GM23248 (cell line): ENCODE measurements at regions not wholly inside any gene's neighbourhood (a gene's known extent, or its start where the extent isn't known, plus 50 kb on each side); places are given as distances from the start of the nearest gene placed in this dataset.

ENCODE experiments used
- DNase-seq: peaks from one replicate; pipeline ENCODE4 v3.0.0-alpha.2; 2015
- H2AFZ ChIP-seq: fragments of 200-600 bp; sonication (generic); 2 replicates; pipeline ENCODE4 v1.6.1; 2016; ENCODE audit warnings: antibody characterized with exemption
- H3F3A ChIP-seq: fragments of 200-600 bp; sonication (generic); 2 replicates; pipeline ENCODE4 v1.6.1; 2016; ENCODE audit warnings: mild to moderate bottlenecking, antibody characterized with exemption, mixed run types; ENCODE audit not compliant: insufficient read depth
- H3K27ac ChIP-seq: fragments of 200-600 bp; sonication (generic); 2 replicates; pipeline ENCODE4 v1.5.1; 2016; ENCODE audit warnings: mild to moderate bottlenecking
- H3K27me3 ChIP-seq: fragments of 200-600 bp; sonication (generic); replicated peaks from 2 replicates; pipeline ENCODE4 v1.6.1; 2016; ENCODE audit warnings: mild to moderate bottlenecking; ENCODE audit not compliant: insufficient read depth
- H3K36me3 ChIP-seq: fragments of 200-600 bp; sonication (generic); 2 replicates; pipeline ENCODE4 v1.6.1; 2016; ENCODE audit warnings: low read depth, mild to moderate bottlenecking
- H3K4me1 ChIP-seq: fragments of 200-600 bp; sonication (generic); 2 replicates; pipeline ENCODE4 v1.6.1; 2016; ENCODE audit warnings: mild to moderate bottlenecking; ENCODE audit not compliant: insufficient read depth
- H3K4me2 ChIP-seq: fragments of 200-600 bp; sonication (generic); one replicate; pipeline ENCODE4 v1.6.1; 2016; ENCODE audit warnings: mild to moderate bottlenecking; ENCODE audit not compliant: unreplicated experiment
- H3K4me3 ChIP-seq: fragments of 200-600 bp; sonication (generic); 2 replicates; pipeline ENCODE4 v1.5.1; 2016; ENCODE audit warnings: mild to moderate bottlenecking
- H3K79me2 ChIP-seq: fragments of 200-600 bp; sonication (generic); 2 replicates; pipeline ENCODE4 v1.6.1; 2016; ENCODE audit warnings: mild to moderate bottlenecking; ENCODE audit not compliant: insufficient read depth
- H3K9ac ChIP-seq: fragments of 200-600 bp; sonication (generic); 2 replicates; pipeline ENCODE4 v1.6.1; 2016; ENCODE audit warnings: mild to moderate bottlenecking
- H3K9me2 ChIP-seq: fragments of 200-600 bp; sonication (generic); 2 replicates; pipeline ENCODE4 v1.6.1; 2016; ENCODE audit warnings: mixed run types, mild to moderate bottlenecking, moderate library complexity; ENCODE audit not compliant: insufficient read depth
- H3K9me3 ChIP-seq: fragments of 200-600 bp; sonication (generic); one replicate; pipeline ENCODE4 v1.6.1; 2017; ENCODE audit warnings: low read depth
- H4K20me1 ChIP-seq: fragments of 200-600 bp; sonication (generic); 2 replicates; pipeline ENCODE4 v1.6.0; 2016; ENCODE audit not compliant: insufficient read depth
- EZH2 ChIP-seq: fragments of 200-600 bp; sonication (generic); IDR thresholded peaks from 2 replicates; pipeline ENCODE4 v1.6.1; 2018; ENCODE audit warnings: antibody characterized with exemption, mild to moderate bottlenecking; ENCODE audit not compliant: insufficient read depth, poor library complexity, severe bottlenecking
- EZH2phosphoT487 ChIP-seq: fragments of 200-600 bp; sonication (generic); IDR thresholded peaks from 2 replicates; pipeline ENCODE4 v1.6.1; 2018; ENCODE audit warnings: antibody characterized with exemption, moderate library complexity, mild to moderate bottlenecking, low read depth; ENCODE audit not compliant: insufficient read depth
- WGBS, 2 experiments: methylation state at CpG; one replicate each; pipeline ENCODE4 v1.1.6; 2015 to 2017; ENCODE audit warnings: low lambda C conversion rate in 2 of 2, low coverage in 1 of 2; ENCODE audit errors: missing lambda C conversion rate in 2 of 2; 5-methylcytosine and 5-hydroxymethylcytosine counted together
- in situ Hi-C: fragments of 300-500 bp; cut with MboI; formaldehyde crosslinking; loops from 2 replicates; pipeline ENCODE4 v1.15.0; 2020

DNA sequence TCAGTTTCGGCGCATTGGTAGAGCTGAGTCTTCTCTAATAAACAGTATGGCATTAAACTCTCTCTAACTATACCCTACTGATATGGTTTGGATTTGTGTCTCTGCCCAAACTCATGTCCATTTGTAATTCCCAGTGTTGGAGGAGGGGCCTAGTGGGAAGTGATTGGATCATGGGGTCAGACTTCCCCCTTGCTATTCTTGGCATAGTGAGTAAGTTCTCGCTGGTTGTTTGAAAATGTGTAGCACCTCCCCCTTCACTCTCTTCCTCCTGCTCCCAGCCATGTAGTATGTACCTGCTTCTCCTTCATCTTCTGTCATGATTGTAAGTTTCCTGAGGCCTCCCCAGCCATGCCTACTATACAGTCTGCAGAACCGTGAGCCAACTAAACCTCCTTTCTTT lies 682.7 kb upstream of the ARGLU1 start:
- Histone ChIP-seq H3K4me1 (no peaks in the 10 kb centered on the region; the same call in 1 of the 2 replicates), H3F3A (no peaks in the 10 kb centered on the region), H3K79me2 (no peaks in the 10 kb centered on the region), H3K36me3 (no peaks in the 10 kb centered on the region), H3K9me3 (no peaks in the 10 kb centered on the region), H3K9me2 (no peaks in the 10 kb centered on the region), H4K20me1 (no peaks in the 10 kb centered on the region), H3K27me3 (no peaks in the 10 kb centered on the region), H3K4me2 (no peak overlapping the region), H3K4me3 (no peak overlapping the region), H3K9ac (no peak overlapping the region), H2AFZ (no peak overlapping the region), H3K27ac (no peak overlapping the region)
- TF ChIP-seq EZH2phosphoT487 (no peak), EZH2 (no peak)
- no peak for DNase-seq
- in situ Hi-C loops = no loop called here
- 48 to 62% methylated on average over 4 of the region's 4 CpGs for WGBS, 2 experiments

DNA sequence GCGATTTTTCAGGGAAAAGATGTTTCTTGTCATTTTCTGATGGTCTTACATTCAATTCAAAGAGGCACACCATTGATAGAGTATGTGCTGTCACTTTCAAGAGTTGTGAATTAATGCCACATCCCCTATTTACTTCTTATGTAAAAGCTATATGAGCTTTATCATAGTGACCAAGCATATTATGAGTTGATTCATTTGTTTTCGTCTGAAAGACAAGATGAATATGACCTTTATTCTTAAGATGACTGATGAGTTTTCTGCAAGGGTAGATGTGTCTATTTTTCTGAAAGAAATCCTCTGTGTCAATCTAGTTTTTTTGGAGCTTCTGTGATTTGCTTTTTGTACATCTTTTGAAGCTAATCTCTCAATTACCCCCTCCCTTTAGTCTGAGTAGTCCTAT lies 676.3 kb upstream of the ARGLU1 start:
- H3K27ac ChIP-seq = no peak overlapping the region
- no peak overlapping the region for H3K4me2 ChIP-seq
- H3K36me3 ChIP-seq = no peaks in the 10 kb centered on the region
- H3F3A ChIP-seq = no peaks in the 10 kb centered on the region
- H4K20me1 ChIP-seq = no peaks in the 10 kb centered on the region
- no peak overlapping the region for H3K9ac ChIP-seq
- no peaks in the 10 kb centered on the region for H3K9me3 ChIP-seq
- DNase-seq = no peak
- H2AFZ ChIP-seq = no peak overlapping the region
- no peak for TF ChIP-seq EZH2phosphoT487
- no peaks in the 10 kb centered on the region for H3K9me2 ChIP-seq
- no peaks in the 10 kb centered on the region for H3K4me1 ChIP-seq
- H3K79me2 ChIP-seq = no peaks in the 10 kb centered on the region
- H3K27me3 ChIP-seq = no peaks in the 10 kb centered on the region
- no peak overlapping the region for H3K4me3 ChIP-seq
- in situ Hi-C loops = no loop called here
- 90 to 92% methylated on average over 2 of the region's 2 CpGs for WGBS, 2 experiments

DNA sequence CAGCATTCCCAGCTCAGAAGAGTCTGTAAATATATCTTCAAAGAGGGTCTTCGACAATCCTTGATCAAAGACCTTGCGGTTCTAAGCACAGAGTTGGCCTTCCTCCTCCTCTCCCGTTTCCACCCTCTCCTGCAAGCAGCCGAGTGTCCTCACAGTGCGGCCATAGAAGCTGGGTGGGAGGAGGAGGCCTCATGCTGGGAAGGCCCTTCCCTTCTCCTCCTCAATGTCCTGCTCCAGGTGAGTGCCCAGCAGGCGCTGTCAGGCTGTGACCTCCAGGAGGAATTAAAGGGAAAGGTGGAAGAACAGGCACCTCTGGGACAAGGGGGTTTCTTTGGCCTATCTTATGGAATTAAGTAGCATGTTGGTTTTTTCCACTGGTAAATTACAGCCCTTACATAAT lies 674.2 kb upstream of the ARGLU1 start:
- TF ChIP-seq EZH2phosphoT487 = no peak
- TF ChIP-seq EZH2 = no peak
- Histone ChIP-seq H3K4me2 (no peak overlapping the region), H2AFZ (no peak overlapping the region), H4K20me1 (no peaks in the 10 kb centered on the region), H3K36me3 (no peaks in the 10 kb centered on the region), H3K9me2 (no peaks in the 10 kb centered on the region), H3K27ac (no peak overlapping the region), H3K9me3 (no peaks in the 10 kb centered on the region), H3K4me1 (no peaks in the 10 kb centered on the region), H3K79me2 (no peaks in the 10 kb centered on the region), H3K9ac (no peak overlapping the region), H3K27me3 (no peaks in the 10 kb centered on the region), H3K4me3 (no peak overlapping the region), H3F3A (no peaks in the 10 kb centered on the region)
- DNase-seq = no peak
- in situ Hi-C loops = no loop called here
- WGBS, 2 experiments = 45 to 46% methylated on average over 6 of the region's 6 CpGs

DNA sequence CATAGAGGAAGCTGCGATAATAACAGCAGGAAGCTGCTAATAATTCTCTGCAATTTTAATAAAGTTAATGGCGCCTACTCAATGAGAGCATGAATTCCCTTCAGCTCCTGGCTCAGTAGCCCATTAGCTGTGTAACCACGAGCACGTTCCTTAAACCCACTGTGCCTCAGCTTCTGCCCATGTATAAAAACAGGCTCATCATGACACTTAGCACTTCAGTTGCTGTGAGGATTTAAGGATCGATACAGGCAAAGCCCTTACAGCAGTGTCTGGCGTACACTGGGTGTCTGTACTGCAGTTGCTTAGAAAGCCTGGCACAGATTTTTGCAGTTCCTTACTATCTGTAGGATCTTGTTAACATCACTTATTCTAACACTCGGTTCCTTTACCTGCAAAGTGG lies 673.4 kb upstream of the ARGLU1 start:
- 50 to 63% methylated on average over 7 of the region's 7 CpGs for WGBS, 2 experiments
- no peak overlapping the region for H2AFZ ChIP-seq
- no peaks in the 10 kb centered on the region for H3K9me3 ChIP-seq
- H3K9me2 ChIP-seq = no peaks in the 10 kb centered on the region
- no peak for TF ChIP-seq EZH2
- no peak for TF ChIP-seq EZH2phosphoT487
- H3K79me2 ChIP-seq = no peaks in the 10 kb centered on the region
- H3K4me1 ChIP-seq = no peaks in the 10 kb centered on the region
- H3K27me3 ChIP-seq = no peaks in the 10 kb centered on the region
- DNase-seq = no peak
- H4K20me1 ChIP-seq = no peaks in the 10 kb centered on the region
- H3K4me2 ChIP-seq = no peak overlapping the region
- no peak overlapping the region for H3K4me3 ChIP-seq
- H3F3A ChIP-seq = no peaks in the 10 kb centered on the region
- no peak overlapping the region for H3K27ac ChIP-seq
- in situ Hi-C loops = no loop called here
- no peaks in the 10 kb centered on the region for H3K36me3 ChIP-seq
- H3K9ac ChIP-seq = no peak overlapping the region

DNA sequence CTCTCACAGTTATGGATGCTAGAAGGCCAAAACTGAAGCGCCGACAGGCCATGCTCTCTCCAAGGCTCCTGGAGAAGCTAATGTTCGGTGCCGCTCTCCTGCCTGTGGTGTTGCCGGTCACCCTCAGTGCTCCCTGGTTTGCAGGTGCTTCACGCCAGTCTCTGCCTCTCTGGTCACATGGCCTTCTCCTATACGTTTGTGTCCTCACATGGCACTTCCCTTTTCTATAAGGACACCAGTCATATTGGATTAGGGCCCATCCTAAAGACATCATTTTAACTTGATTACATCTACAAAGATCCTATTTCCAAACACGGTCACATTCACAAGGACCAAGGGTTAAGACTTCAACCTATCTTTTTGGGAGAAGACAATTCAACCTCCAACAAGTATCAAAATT lies 671.3 kb upstream of the ARGLU1 start:
- Histone ChIP-seq H3F3A (no peaks in the 10 kb centered on the region), H3K9me3 (no peaks in the 10 kb centered on the region), H3K36me3 (no peaks in the 10 kb centered on the region), H3K9ac (no peak overlapping the region), H3K4me2 (no peak overlapping the region), H3K79me2 (peaks cover 4% of the 10 kb centered on the region; the same call in 1 of the 2 replicates), H2AFZ (no peak overlapping the region), H3K27me3 (no peaks in the 10 kb centered on the region), H3K9me2 (no peaks in the 10 kb centered on the region), H3K4me1 (no peaks in the 10 kb centered on the region), H3K4me3 (no peak overlapping the region), H4K20me1 (no peaks in the 10 kb centered on the region), H3K27ac (no peak overlapping the region)
- 74 to 77% methylated on average over 8 of the region's 8 CpGs for WGBS, 2 experiments
- DNase-seq = no peak
- TF ChIP-seq EZH2 = no peak
- in situ Hi-C loops = no loop called here
